HCT116 (cell line): ENCODE measurements at regions not wholly inside any gene's neighbourhood (a gene's known extent, or its start where the extent isn't known, plus 50 kb on each side); places are given as distances from the start of the nearest gene placed in this dataset.

ENCODE experiments used
- ATAC-seq: fragments of 200-7000 bp; cut with Tn5 transposase; 2 replicates; pipeline ENCODE4 v1.9.1; 2020; ENCODE audit warnings: mild to moderate bottlenecking, moderate library complexity
- BruUV-seq: library from RNA; stranded (reverse); fragments of 400-500 nt; replicated peaks from 2 replicates; lab custom pipeline; 2021; lab: Mats Ljungman, UMichigan
- CTCF ChIA-PET: fragments of 300-600 bp; sonication (Branson Sonifier 250); formaldehyde crosslinking; loops from one replicate; lab custom pipeline; 2021; ENCODE audit warnings: antibody characterized with exemption; lab: Charles Lee
- POLR2A ChIA-PET: fragments of 300-600, 350-600 bp; sonication (Branson Sonifier 250); formaldehyde crosslinking; loops from one replicate; lab custom pipeline; 2021; ENCODE audit warnings: antibody characterized with exemption; lab: Charles Lee
- RAD21 ChIA-PET, 2 experiments: fragments of 300-600 bp; sonication (Branson Sonifier 250); formaldehyde crosslinking; loops; one replicate each; lab custom pipeline; 2023; ENCODE audit warnings: low total read pairs in 2 of 2; ENCODE audit not compliant: uncharacterized antibody in 2 of 2, unreplicated experiment in 2 of 2, low non-redundant PET in 1 of 2; lab: Charles Lee
- DNase-seq: peaks from one replicate; pipeline ENCODE4 v3.0.0-alpha.2; 2010; ENCODE audit warnings: low read depth, low spot score
- H2AFZ ChIP-seq: fragments of 200-600 bp; shearing (Covaris generic), sonication (generic); 2 replicates; pipeline ENCODE4 v1.6.1; 2017; ENCODE audit warnings: low read depth, mixed run types, mixed read lengths, antibody characterized with exemption, low read length; ENCODE audit not compliant: poor library complexity, severe bottlenecking
- H3K27ac ChIP-seq: 2 replicates; pipeline ENCODE4 v1.5.1; 2012; ENCODE audit warnings: low read depth, low read length
- H3K27me3 ChIP-seq: fragments of 200-600 bp; sonication (generic); 2 replicates; pipeline ENCODE4 v1.6.1; 2016; ENCODE audit warnings: mixed run types, low read length, mixed read lengths; ENCODE audit not compliant: insufficient read depth
- H3K36me3 ChIP-seq, 2 experiments: fragments of 200-500 bp in 1 of 2; fragments of 200-600 bp in 1 of 2; sonication (Bioruptor generic) in 1 of 2; sonication (generic) in 1 of 2; 2 replicates each; pipeline versions ENCODE4 v1.5.1 to v1.6.1; 2014 to 2016; ENCODE audit warnings: low read length in 2 of 2, inconsistent platforms in 1 of 2, mixed read lengths in 1 of 2, mixed run types in 1 of 2; ENCODE audit not compliant: insufficient read depth in 2 of 2, control insufficient read depth in 1 of 2
- H3K4me1 ChIP-seq, 2 experiments: fragments of 200-600 bp in 1 of 2; sonication (generic) in 1 of 2; 2 replicates each; pipeline versions ENCODE4 v1.5.1 to v1.6.1; 2012 to 2017; ENCODE audit warnings: low read length in 2 of 2, inconsistent platforms in 1 of 2, mild to moderate bottlenecking in 1 of 2, mixed read lengths in 1 of 2, mixed run types in 1 of 2, moderate library complexity in 1 of 2; ENCODE audit not compliant: insufficient read depth in 2 of 2, control insufficient read depth in 1 of 2
- H3K4me2 ChIP-seq: fragments of 200-600 bp; sonication (generic); 2 replicates; pipeline ENCODE4 v1.6.1; 2017; ENCODE audit warnings: mixed run types, low read length, mixed read lengths
- H3K4me3 ChIP-seq, 2 experiments: fragments of 200-600 bp in 1 of 2; sonication (generic) in 1 of 2; replicated peaks in 1 of 2; 2 replicates each; pipeline ENCODE4 v1.5.1; 2011 to 2016; ENCODE audit warnings: low read length in 2 of 2, control low read depth in 1 of 2, low read depth in 1 of 2, mild to moderate bottlenecking in 1 of 2, mixed read lengths in 1 of 2, mixed run types in 1 of 2
- H3K79me2 ChIP-seq: fragments of 200-600 bp; sonication (generic); 2 replicates; pipeline ENCODE4 v1.6.1; 2017; ENCODE audit warnings: mild to moderate bottlenecking, mixed run types, low read length, moderate library complexity, mixed read lengths; ENCODE audit not compliant: insufficient read depth
- H3K9ac ChIP-seq: fragments of 200-600 bp; sonication (generic); 2 replicates; pipeline ENCODE4 v1.6.1; 2016; ENCODE audit warnings: low read length, mixed read lengths
- H3K9me2 ChIP-seq: fragments of 200-600 bp; sonication (generic), shearing (Covaris generic); 2 replicates; pipeline ENCODE4 v1.6.1; 2017; ENCODE audit warnings: mixed run types, mild to moderate bottlenecking, moderate library complexity; ENCODE audit not compliant: insufficient read depth
- H3K9me3 ChIP-seq, 2 experiments: fragments of 200-500 bp in 1 of 2; fragments of 200-600 bp in 1 of 2; sonication (Bioruptor generic) in 1 of 2; sonication (generic) in 1 of 2; 2 replicates each; pipeline ENCODE4 v1.6.1; 2014 to 2017; ENCODE audit warnings: low read length in 2 of 2, mixed read lengths in 2 of 2, inconsistent platforms in 1 of 2, low read depth in 1 of 2, mild to moderate bottlenecking in 1 of 2, mixed run types in 1 of 2, moderate library complexity in 1 of 2; ENCODE audit not compliant: control insufficient read depth in 1 of 2, insufficient read depth in 1 of 2
- H4K20me1 ChIP-seq: fragments of 200-600 bp; sonication (generic), shearing (Covaris generic); 2 replicates; pipeline ENCODE4 v1.6.1; 2017; ENCODE audit warnings: mixed run types, mild to moderate bottlenecking, moderate library complexity; ENCODE audit not compliant: insufficient read depth
- CBX3 ChIP-seq: IDR thresholded peaks from 2 replicates; pipeline ENCODE4 v1.6.1; 2012; ENCODE audit warnings: low read depth
- CEBPB ChIP-seq: IDR thresholded peaks from 2 replicates; pipeline ENCODE4 v1.6.1; 2012; ENCODE audit warnings: low read depth
- CTCF ChIP-seq, 3 experiments: fragments of 200-600 bp in 1 of 3; sonication (generic) in 1 of 3; IDR thresholded peaks in 2 of 3; conservative IDR thresholded peaks in 1 of 3; 2 replicates each; pipeline ENCODE4 v1.5.1; 2012 to 2017; ENCODE audit warnings: low read depth in 2 of 3, low read length in 2 of 3, antibody characterized with exemption in 1 of 3, borderline replicate concordance in 1 of 3, control low read depth in 1 of 3, mild to moderate bottlenecking in 1 of 3, mixed read lengths in 1 of 3, mixed run types in 1 of 3, moderate library complexity in 1 of 3; ENCODE audit not compliant: insufficient read depth in 1 of 3
- EGR1 ChIP-seq: IDR thresholded peaks from 2 replicates; pipeline ENCODE4 v1.6.1; 2012; ENCODE audit warnings: low read depth
- ELF1 ChIP-seq: IDR thresholded peaks from 2 replicates; pipeline ENCODE4 v1.6.1; 2012; ENCODE audit warnings: low read depth, borderline replicate concordance
- EZH2 ChIP-seq: fragments of 200-600 bp; sonication (generic); IDR thresholded peaks from 2 replicates; pipeline ENCODE4 v1.6.1; 2017; ENCODE audit warnings: antibody characterized with exemption, mixed run types
- EZH2phosphoT487 ChIP-seq: fragments of 200-600 bp; IDR thresholded peaks from 2 replicates; pipeline ENCODE4 v1.6.1; 2018; ENCODE audit warnings: antibody characterized with exemption, borderline replicate concordance
- FOSL1 ChIP-seq: IDR thresholded peaks from 2 replicates; pipeline ENCODE4 v1.6.1; 2012; ENCODE audit warnings: low read depth
- JUND ChIP-seq: IDR thresholded peaks from 2 replicates; pipeline ENCODE4 v1.6.1; 2012
- POLR2AphosphoS5 ChIP-seq: IDR thresholded peaks from 2 replicates; pipeline ENCODE4 v1.6.1; 2011; ENCODE audit warnings: mild to moderate bottlenecking, low read depth, low read length, moderate library complexity
- RAD21 ChIP-seq: IDR thresholded peaks from 2 replicates; pipeline ENCODE4 v1.6.1; 2012; ENCODE audit warnings: low read depth, mild to moderate bottlenecking
- SIN3A ChIP-seq: IDR thresholded peaks from 2 replicates; pipeline ENCODE4 v1.6.1; 2012; ENCODE audit warnings: low read depth
- SP1 ChIP-seq: IDR thresholded peaks from 2 replicates; pipeline ENCODE4 v1.6.1; 2012; ENCODE audit warnings: low read depth
- TCF7L2 ChIP-seq: IDR thresholded peaks from 2 replicates; pipeline ENCODE4 v1.7.0; 2011; ENCODE audit warnings: borderline replicate concordance, inconsistent platforms; ENCODE audit not compliant: insufficient read depth, insufficient read length; ENCODE audit errors: extremely low read depth
- YY1 ChIP-seq: IDR thresholded peaks from 2 replicates; pipeline ENCODE4 v1.6.1; 2011; ENCODE audit warnings: low read length, low read depth, moderate library complexity, mild to moderate bottlenecking; ENCODE audit not compliant: insufficient replicate concordance; ENCODE audit errors: extremely low read depth
- ZFX ChIP-seq: fragments of 450-650 bp; IDR thresholded peaks from 2 replicates; pipeline ENCODE4 v1.6.1; 2017
- intact Hi-C: fragments of 100-400 bp; cut with micrococcal nuclease; formaldehyde crosslinking; loops from 2 replicates; pipeline ENCODE4 v1.10.0; 2022
- TF ChIP-seq, protein P1 (sequence below): IDR thresholded peaks from 2 replicates; pipeline ENCODE4 v1.6.1; 2012; ENCODE audit warnings: low read depth
- TF ChIP-seq, protein P2 (sequence below): IDR thresholded peaks from 2 replicates; pipeline ENCODE4 v1.6.1; 2012
- TF ChIP-seq, protein P3 (sequence below): IDR thresholded peaks from 2 replicates; pipeline ENCODE4 v1.6.1; 2012
- TF ChIP-seq, protein P4 (sequence below): IDR thresholded peaks from 2 replicates; pipeline ENCODE4 v1.6.1; 2011; ENCODE audit warnings: mild to moderate bottlenecking, low read length, moderate library complexity; ENCODE audit not compliant: insufficient replicate concordance; ENCODE audit errors: extremely low read depth

DNA sequence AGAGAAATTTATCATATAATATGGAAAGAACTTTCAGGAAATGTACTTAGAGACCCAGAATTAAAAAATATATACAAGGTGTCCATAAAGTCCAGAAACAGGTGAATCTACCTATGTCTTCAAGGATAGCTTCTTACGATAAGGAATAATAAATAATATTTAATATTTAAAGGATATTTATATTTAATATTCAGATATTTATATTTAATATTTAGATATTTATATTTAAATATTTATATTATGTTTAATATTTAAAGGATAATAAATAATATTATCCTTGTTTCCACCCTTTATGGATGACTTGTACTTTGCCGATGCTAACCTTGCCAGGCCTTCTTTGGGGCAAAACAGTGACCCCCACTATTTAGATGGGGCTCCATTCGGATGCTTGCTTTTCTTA, 169.5 kb upstream of the CADM1 start:
- no peaks in the 10 kb centered on the region for H3K36me3 ChIP-seq
- no peaks in the 10 kb centered on the region for H3K9me2 ChIP-seq
- ChIA-PET RAD21 (no interaction called here), CTCF (no interaction called here), POLR2A (no interaction called here)
- ATAC-seq (no peak), DNase-seq (no peak)
- TF ChIP-seq RAD21 (no peak), EGR1 (no peak), SP1 (no peak), JUND (no peak), TCF7L2 (no peak), SIN3A (no peak), FOSL1 (no peak), EZH2 (no peak), EZH2phosphoT487 (no peak), YY1 (no peak), CBX3 (no peak), ELF1 (no peak), POLR2AphosphoS5 (no peak), CTCF (IDR thresholded peaks at IDR 0.05 in 2 of 3, conservative IDR thresholded peaks at IDR 0.05 in 1 of 3; ENCODE audit: borderline replicate concordance in 1 of 3, insufficient read depth in 1 of 3, low read depth in 2 of 3, low read length in 2 of 3) (no peak), ZFX (no peak), CEBPB (no peak)
- TF ChIP-seq, protein P1, sequence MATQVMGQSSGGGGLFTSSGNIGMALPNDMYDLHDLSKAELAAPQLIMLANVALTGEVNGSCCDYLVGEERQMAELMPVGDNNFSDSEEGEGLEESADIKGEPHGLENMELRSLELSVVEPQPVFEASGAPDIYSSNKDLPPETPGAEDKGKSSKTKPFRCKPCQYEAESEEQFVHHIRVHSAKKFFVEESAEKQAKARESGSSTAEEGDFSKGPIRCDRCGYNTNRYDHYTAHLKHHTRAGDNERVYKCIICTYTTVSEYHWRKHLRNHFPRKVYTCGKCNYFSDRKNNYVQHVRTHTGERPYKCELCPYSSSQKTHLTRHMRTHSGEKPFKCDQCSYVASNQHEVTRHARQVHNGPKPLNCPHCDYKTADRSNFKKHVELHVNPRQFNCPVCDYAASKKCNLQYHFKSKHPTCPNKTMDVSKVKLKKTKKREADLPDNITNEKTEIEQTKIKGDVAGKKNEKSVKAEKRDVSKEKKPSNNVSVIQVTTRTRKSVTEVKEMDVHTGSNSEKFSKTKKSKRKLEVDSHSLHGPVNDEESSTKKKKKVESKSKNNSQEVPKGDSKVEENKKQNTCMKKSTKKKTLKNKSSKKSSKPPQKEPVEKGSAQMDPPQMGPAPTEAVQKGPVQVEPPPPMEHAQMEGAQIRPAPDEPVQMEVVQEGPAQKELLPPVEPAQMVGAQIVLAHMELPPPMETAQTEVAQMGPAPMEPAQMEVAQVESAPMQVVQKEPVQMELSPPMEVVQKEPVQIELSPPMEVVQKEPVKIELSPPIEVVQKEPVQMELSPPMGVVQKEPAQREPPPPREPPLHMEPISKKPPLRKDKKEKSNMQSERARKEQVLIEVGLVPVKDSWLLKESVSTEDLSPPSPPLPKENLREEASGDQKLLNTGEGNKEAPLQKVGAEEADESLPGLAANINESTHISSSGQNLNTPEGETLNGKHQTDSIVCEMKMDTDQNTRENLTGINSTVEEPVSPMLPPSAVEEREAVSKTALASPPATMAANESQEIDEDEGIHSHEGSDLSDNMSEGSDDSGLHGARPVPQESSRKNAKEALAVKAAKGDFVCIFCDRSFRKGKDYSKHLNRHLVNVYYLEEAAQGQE = no peak
- TF ChIP-seq, protein P2, sequence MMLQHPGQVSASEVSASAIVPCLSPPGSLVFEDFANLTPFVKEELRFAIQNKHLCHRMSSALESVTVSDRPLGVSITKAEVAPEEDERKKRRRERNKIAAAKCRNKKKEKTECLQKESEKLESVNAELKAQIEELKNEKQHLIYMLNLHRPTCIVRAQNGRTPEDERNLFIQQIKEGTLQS = no peak
- TF ChIP-seq, protein P3, sequence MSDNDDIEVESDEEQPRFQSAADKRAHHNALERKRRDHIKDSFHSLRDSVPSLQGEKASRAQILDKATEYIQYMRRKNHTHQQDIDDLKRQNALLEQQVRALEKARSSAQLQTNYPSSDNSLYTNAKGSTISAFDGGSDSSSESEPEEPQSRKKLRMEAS = no peak
- TF ChIP-seq, protein P4, sequence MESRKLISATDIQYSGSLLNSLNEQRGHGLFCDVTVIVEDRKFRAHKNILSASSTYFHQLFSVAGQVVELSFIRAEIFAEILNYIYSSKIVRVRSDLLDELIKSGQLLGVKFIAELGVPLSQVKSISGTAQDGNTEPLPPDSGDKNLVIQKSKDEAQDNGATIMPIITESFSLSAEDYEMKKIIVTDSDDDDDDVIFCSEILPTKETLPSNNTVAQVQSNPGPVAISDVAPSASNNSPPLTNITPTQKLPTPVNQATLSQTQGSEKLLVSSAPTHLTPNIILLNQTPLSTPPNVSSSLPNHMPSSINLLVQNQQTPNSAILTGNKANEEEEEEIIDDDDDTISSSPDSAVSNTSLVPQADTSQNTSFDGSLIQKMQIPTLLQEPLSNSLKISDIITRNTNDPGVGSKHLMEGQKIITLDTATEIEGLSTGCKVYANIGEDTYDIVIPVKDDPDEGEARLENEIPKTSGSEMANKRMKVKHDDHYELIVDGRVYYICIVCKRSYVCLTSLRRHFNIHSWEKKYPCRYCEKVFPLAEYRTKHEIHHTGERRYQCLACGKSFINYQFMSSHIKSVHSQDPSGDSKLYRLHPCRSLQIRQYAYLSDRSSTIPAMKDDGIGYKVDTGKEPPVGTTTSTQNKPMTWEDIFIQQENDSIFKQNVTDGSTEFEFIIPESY = no peak
- no peak overlapping the region for H3K4me3 ChIP-seq
- no peak overlapping the region for H3K4me2 ChIP-seq
- H2AFZ ChIP-seq = no peak overlapping the region
- H3K9me3 ChIP-seq = peaks cover 0 to 3% of the 10 kb centered on the region in 2 experiments; a peak in 1 of 4 replicates
- H3K9ac ChIP-seq = no peak overlapping the region
- no peaks in the 10 kb centered on the region for H3K4me1 ChIP-seq
- H3K27me3 ChIP-seq = no peaks in the 10 kb centered on the region
- H4K20me1 ChIP-seq = no peaks in the 10 kb centered on the region
- intact Hi-C loops = no loop called here
- no peaks in the 10 kb centered on the region for H3K79me2 ChIP-seq
- no TSS peak for BruUV-seq
- no peak overlapping the region for H3K27ac ChIP-seq
